Uterus (tissue), 2 donors: ENCODE measurements at regions not wholly inside any gene's neighbourhood (a gene's known extent, or its start where the extent isn't known, plus 50 kb on each side); places are given as distances from the start of the nearest gene placed in this dataset.

Experiments
- POLR2A ChIP-seq, 2 donors: fragments of 450-650 bp; IDR thresholded peaks; one replicate each; pipeline ENCODE4 v1.6.1; 2016; ENCODE audit warnings: antibody characterized with exemption in 2 of 2, mild to moderate bottlenecking in 1 of 2, moderate library complexity in 1 of 2
- TF ChIP-seq, protein P1 (sequence below), 4 experiments: fragments of 200-600 bp in 2 of 4; fragments of 450-650 bp in 2 of 4; sonication (generic) in 2 of 4; IDR thresholded peaks; one replicate each; pipeline ENCODE4 v1.5.1; 2016 to 2019; ENCODE audit warnings: antibody characterized with exemption in 4 of 4, mild to moderate bottlenecking in 2 of 4, moderate library complexity in 1 of 4

- TF ChIP-seq, protein P1, sequence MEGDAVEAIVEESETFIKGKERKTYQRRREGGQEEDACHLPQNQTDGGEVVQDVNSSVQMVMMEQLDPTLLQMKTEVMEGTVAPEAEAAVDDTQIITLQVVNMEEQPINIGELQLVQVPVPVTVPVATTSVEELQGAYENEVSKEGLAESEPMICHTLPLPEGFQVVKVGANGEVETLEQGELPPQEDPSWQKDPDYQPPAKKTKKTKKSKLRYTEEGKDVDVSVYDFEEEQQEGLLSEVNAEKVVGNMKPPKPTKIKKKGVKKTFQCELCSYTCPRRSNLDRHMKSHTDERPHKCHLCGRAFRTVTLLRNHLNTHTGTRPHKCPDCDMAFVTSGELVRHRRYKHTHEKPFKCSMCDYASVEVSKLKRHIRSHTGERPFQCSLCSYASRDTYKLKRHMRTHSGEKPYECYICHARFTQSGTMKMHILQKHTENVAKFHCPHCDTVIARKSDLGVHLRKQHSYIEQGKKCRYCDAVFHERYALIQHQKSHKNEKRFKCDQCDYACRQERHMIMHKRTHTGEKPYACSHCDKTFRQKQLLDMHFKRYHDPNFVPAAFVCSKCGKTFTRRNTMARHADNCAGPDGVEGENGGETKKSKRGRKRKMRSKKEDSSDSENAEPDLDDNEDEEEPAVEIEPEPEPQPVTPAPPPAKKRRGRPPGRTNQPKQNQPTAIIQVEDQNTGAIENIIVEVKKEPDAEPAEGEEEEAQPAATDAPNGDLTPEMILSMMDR (IDR thresholded peaks at IDR 0.05) = no peak
- no peak for TF ChIP-seq POLR2A (IDR thresholded peaks at IDR 0.05)
Observed at GRCh38 chr13:89458456-89458855, 1787.3 kb downstream of the SLITRK5 start.
